CD4-positive, CD25-positive, alpha-beta regulatory T cell (primary cell): ENCODE measurements at regions not wholly inside any gene's neighbourhood (a gene's known extent, or its start where the extent isn't known, plus 50 kb on each side); places are given as distances from the start of the nearest gene placed in this dataset.
A peak's percentile ranks its signal among the peaks of the same experiment; 100 is the strongest.

ENCODE experiments used
- ATAC-seq, 2 donors: fragments of 150-1000 bp; cut with Tn5 transposase; one replicate each; pipeline ENCODE4 v1.10.0; 2021; ENCODE audit warnings: low read depth in 2 of 2, moderate number of reproducible peaks in 2 of 2, moderate library complexity in 1 of 2
- DNase-seq, 3 donors: peaks; one replicate each; pipeline versions ENCODE4 v3.0.0 to v3.0.0-alpha.2; 2012 to 2022; ENCODE audit warnings: mixed read lengths in 1 of 3
- H3K27ac ChIP-seq: one replicate; pipeline ENCODE4 v1.7.0; 2013; ENCODE audit warnings: mild to moderate bottlenecking, low read length; ENCODE audit not compliant: insufficient read depth, poor library complexity, severe bottlenecking
- H3K27me3 ChIP-seq: one replicate; pipeline ENCODE4 v1.7.0; 2013; ENCODE audit warnings: low read length; ENCODE audit not compliant: control insufficient read depth, insufficient read depth
- H3K36me3 ChIP-seq: one replicate; pipeline ENCODE4 v1.7.0; 2013; ENCODE audit warnings: mild to moderate bottlenecking, low read length, moderate library complexity; ENCODE audit not compliant: control insufficient read depth, insufficient read depth
- H3K4me1 ChIP-seq: 2 replicates; pipeline ENCODE4 v1.7.0; 2013; ENCODE audit warnings: mild to moderate bottlenecking, low read length; ENCODE audit not compliant: insufficient read depth, control insufficient read depth, poor library complexity, severe bottlenecking
- H3K4me3 ChIP-seq: one replicate; pipeline ENCODE4 v1.7.0; 2013; ENCODE audit warnings: low read depth, mild to moderate bottlenecking, low read length, moderate library complexity
- H3K9me3 ChIP-seq, 2 experiments: 1 replicate in 1 of 2; 2 replicates in 1 of 2; pipeline ENCODE4 v1.7.0; 2013; ENCODE audit warnings: low read length in 2 of 2, mild to moderate bottlenecking in 1 of 2, moderate library complexity in 1 of 2; ENCODE audit not compliant: control insufficient read depth in 2 of 2
- H3K27ac Mint-ChIP-seq, 3 donors: one replicate each; pipeline ENCODE4 v1.8.0; 2020 to 2022; ENCODE audit warnings: mild to moderate bottlenecking in 3 of 3, mixed read lengths in 3 of 3, moderate library complexity in 2 of 3
- H3K27me3 Mint-ChIP-seq: one replicate; pipeline ENCODE4 v1.8.0; 2022; ENCODE audit warnings: mild to moderate bottlenecking, mixed read lengths
- H3K36me3 Mint-ChIP-seq: one replicate; pipeline ENCODE4 v1.8.0; 2020; ENCODE audit warnings: mixed read lengths
- H3K4me1 Mint-ChIP-seq, 4 donors: one replicate each; pipeline ENCODE4 v1.8.0; 2020 to 2022; ENCODE audit warnings: mixed read lengths in 4 of 4, mild to moderate bottlenecking in 1 of 4
- H3K4me3 Mint-ChIP-seq, 4 donors: one replicate each; pipeline ENCODE4 v1.8.0; 2020 to 2022; ENCODE audit warnings: mild to moderate bottlenecking in 4 of 4, mixed read lengths in 4 of 4, moderate library complexity in 3 of 4
- H3K9me3 Mint-ChIP-seq, 7 donors: one replicate each; pipeline ENCODE4 v1.8.0; 2020 to 2022; ENCODE audit warnings: mixed read lengths in 7 of 7, mild to moderate bottlenecking in 3 of 7, moderate library complexity in 2 of 7

DNA sequence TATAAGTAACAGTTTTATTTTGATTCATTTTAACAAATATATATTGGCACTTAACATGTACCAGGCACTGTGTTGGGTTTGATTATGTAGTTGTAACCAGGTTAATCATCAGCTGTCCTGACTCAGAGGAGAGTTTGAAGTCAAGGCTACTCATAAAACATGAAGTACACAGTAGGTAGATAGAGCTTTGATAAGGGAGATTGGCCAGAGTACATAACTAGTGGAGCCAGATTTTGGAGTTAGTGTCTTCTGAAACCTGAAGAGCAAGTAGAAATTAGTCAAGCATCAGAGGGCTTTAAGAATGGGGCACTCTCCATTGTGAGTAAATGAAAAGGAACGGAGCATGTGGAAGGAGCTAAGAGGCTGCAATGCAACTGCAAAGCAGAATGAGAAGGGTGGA, 333.9 kb downstream of the RFC3 start:
- Histone ChIP-seq H3K36me3 (no peaks in the 10 kb centered on the region), H3K27me3 (peaks cover 2% of the 10 kb centered on the region), H3K4me3 (no peak overlapping the region), H3K27ac (no peak overlapping the region), H3K9me3 (no peaks in the 10 kb centered on the region), H3K4me1 (no peaks in the 10 kb centered on the region)
- Mint-ChIP-seq H3K36me3 (no peaks in the 10 kb centered on the region), H3K27me3 (peaks cover 5% of the 10 kb centered on the region), H3K4me1 (peaks cover 0 to 5% (median 3%) of the 10 kb centered on the region in 4 donors), H3K4me3 (no peak overlapping the region), H3K27ac (no peak overlapping the region), H3K9me3 (peaks cover 0 to 8% (median 0%) of the 10 kb centered on the region in 7 donors)
- DNase-seq, result no peak
- no peak for ATAC-seq

DNA sequence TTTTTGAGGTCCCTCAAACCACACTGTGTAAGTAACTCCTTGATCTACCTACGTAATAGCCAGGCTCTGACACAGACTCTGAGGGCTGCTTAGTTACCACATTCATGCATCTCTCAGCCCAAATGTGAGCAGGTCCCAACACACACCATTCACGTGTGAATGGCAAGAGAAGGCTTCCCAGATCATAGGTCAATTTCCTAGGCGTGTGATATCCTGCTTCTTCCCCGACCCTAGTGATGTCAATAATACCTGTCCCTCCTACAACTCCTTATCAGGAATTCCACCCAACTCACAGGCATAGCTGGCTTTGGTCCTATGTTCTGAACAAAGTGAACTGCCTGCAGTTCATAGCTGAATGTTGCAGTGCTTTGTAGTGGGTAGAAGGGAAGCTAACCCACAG, 334.5 kb downstream of the RFC3 start:
- H3K36me3 Mint-ChIP-seq, result no peaks in the 10 kb centered on the region
- Histone ChIP-seq H3K9me3 (no peaks in the 10 kb centered on the region), H3K4me1 (no peaks in the 10 kb centered on the region), H3K4me3 (no peak overlapping the region), H3K36me3 (no peaks in the 10 kb centered on the region), H3K27me3 (peaks cover 2% of the 10 kb centered on the region), H3K27ac (no peak overlapping the region)
- ATAC-seq (no peak), DNase-seq (no peak)
- H3K27ac Mint-ChIP-seq, result no peak overlapping the region
- no peak overlapping the region for H3K4me3 Mint-ChIP-seq
- H3K27me3 Mint-ChIP-seq, result peaks cover 5% of the 10 kb centered on the region
- H3K9me3 Mint-ChIP-seq, result peaks cover 0 to 8% (median 0%) of the 10 kb centered on the region in 7 donors
- peaks cover 4 to 5% (median 5%) of the 10 kb centered on the region in 4 donors for H3K4me1 Mint-ChIP-seq

DNA sequence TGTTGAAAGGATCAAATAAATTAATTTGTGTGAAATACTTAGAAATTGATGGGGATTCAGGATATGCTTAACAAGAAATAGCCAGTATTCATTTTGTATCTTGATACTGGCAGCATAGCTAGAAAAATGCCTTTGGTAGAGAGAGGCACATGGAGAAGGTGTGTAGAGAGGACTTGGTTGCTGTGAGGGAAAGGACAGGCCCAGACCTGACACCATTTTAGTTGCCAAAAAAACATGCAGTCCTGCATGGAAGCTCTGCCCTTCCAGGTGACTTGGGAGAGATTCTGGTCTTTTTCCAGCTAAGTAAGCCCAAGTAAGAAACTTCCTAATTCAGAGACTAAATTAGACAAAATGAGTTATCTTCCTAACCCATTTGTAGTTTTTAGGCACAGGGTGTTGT, 335.0 kb downstream of the RFC3 start:
- peaks cover 0 to 8% (median 0%) of the 10 kb centered on the region in 7 donors for H3K9me3 Mint-ChIP-seq
- DNase-seq (no peak), ATAC-seq (no peak)
- peaks cover 1% of the 10 kb centered on the region for H3K27me3 Mint-ChIP-seq
- no peaks in the 10 kb centered on the region for H3K36me3 Mint-ChIP-seq
- Histone ChIP-seq H3K27me3 (peaks cover 2% of the 10 kb centered on the region), H3K4me1 (no peaks in the 10 kb centered on the region), H3K36me3 (no peaks in the 10 kb centered on the region), H3K4me3 (no peak overlapping the region), H3K9me3 (no peaks in the 10 kb centered on the region), H3K27ac (no peak overlapping the region)
- peaks cover 4 to 5% (median 5%) of the 10 kb centered on the region in 4 donors for H3K4me1 Mint-ChIP-seq
- no peak overlapping the region for H3K4me3 Mint-ChIP-seq
- no peak overlapping the region for H3K27ac Mint-ChIP-seq

DNA sequence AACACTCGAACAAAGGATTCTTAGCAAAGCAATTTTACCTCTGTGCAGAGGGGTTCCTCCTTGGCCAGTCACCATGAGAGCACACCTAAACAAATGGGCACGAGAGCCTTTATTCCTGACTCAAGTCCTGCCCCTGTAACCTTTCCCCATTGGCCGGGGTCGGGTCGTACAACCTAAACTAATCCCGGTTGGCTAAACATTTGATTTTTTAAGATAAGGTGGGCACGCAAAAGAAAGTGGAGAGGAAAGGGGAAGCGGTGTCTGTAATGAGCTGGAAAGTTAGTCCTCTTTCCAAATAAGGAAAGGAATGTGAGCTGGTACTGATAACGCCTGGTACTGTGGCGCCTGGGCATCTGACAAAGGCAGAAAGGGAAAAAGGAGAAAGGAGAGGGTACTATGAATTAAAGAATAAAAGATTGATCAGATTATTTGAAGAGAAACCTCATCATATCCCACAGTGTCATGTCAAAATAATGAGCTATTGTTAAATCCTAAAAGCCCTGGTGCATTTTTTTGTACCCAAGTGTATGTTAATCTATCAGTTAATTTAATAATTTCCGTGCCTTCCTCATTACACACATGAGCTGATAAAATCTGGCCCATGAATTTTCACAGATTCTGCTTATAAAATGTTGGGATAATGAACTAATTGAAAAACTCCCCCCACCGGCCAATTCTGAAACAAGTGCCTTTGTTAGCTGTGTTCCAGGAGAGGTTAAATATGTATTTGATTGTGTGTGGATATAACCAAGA, 335.7 kb downstream of the RFC3 start:
- Mint-ChIP-seq H3K36me3 (no peaks in the 10 kb centered on the region), H3K4me1 (peaks cover 4 to 5% (median 5%) of the 10 kb centered on the region in 4 donors), H3K27ac (no peak overlapping the region), H3K9me3 (peaks cover 0 to 10% (median 0%) of the 10 kb centered on the region in 7 donors), H3K4me3 (no peak overlapping the region), H3K27me3 (no peaks in the 10 kb centered on the region)
- Histone ChIP-seq H3K4me3 (no peak overlapping the region), H3K9me3 (no peaks in the 10 kb centered on the region), H3K27me3 (no peaks in the 10 kb centered on the region), H3K4me1 (no peaks in the 10 kb centered on the region), H3K27ac (no peak overlapping the region), H3K36me3 (no peaks in the 10 kb centered on the region)
- no peak for ATAC-seq
- DNase-seq, result no peak

DNA sequence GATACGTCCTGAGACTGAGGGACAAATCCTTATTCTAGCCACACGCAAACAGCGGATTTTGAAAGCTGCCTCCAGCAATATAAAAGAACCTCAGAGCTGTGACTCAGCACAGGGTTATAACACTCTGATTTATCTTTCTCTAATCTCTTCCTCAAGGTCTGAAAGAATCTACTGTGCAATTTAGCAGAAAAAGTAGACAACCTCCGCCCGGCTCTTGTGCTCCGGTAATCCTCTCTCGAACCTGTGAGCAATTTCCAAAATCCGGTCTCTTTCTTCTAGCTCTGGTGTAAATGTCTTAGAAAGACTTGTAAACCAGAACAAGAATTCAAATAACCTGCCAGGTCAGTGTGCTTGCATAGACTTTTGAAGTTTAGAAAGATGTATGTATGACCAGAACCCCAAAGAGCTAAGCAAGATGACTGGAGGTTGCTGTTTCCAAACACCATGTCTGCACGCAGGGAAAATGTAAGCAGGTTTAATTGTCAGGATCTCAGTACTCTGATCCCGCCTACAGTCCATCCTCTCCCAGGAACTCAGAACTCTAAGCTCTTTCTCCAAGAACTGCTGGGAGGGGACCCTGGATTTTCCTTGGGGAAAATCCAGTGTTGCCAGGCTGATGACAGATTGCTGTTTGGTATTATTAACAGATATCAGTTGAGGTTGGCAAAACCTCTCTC, 338.1 kb downstream of the RFC3 start:
- Histone ChIP-seq H3K36me3 (no peaks in the 10 kb centered on the region), H3K9me3 (no peaks in the 10 kb centered on the region), H3K27me3 (no peaks in the 10 kb centered on the region), H3K4me1 (no peaks in the 10 kb centered on the region), H3K27ac (no peak overlapping the region), H3K4me3 (peak overlapping the region; percentile 7)
- no peaks in the 10 kb centered on the region for H3K27me3 Mint-ChIP-seq
- peaks cover 4 to 5% (median 5%) of the 10 kb centered on the region in 4 donors for H3K4me1 Mint-ChIP-seq
- H3K36me3 Mint-ChIP-seq, result no peaks in the 10 kb centered on the region
- DNase-seq, result no peak
- peaks cover 0 to 12% (median 2%) of the 10 kb centered on the region in 7 donors for H3K9me3 Mint-ChIP-seq
- ATAC-seq, result no peak
- peak overlapping the region in 1 of 4 donors; percentile 29 for H3K4me3 Mint-ChIP-seq
- H3K27ac Mint-ChIP-seq, result no peak overlapping the region

DNA sequence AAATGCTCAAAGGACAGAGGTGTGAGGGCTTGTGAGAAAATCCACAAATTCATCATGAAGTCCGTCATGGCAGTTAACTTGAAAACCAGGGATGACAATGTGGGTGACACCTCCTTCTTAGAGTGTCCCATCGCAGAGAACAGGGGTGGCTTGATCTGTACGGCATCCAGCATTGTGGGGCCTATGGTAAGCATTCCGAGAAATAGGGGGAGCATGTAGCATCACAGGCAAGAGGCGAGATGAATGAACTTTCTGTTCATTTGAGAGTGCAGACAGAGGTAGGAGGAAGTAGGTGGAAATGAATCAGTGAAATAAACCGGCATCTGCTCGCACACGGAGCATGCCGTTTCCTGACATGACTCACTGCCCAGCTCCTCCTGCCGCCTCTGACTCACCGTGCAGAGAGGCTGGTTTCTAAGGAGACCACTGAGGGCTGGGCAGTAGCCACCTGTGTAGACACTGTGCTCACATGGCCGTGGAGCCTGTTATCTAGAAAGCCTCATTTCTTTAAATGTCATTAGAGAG, 339.0 kb downstream of the RFC3 start:
- DNase-seq (peak in 2 of 3 donors; percentile 6 to 71), ATAC-seq (peak; percentile 70)
- H3K27me3 ChIP-seq, result peaks cover 1% of the 10 kb centered on the region
- H3K36me3 Mint-ChIP-seq, result no peaks in the 10 kb centered on the region
- H3K36me3 ChIP-seq, result no peaks in the 10 kb centered on the region
- H3K27ac Mint-ChIP-seq, result peak overlapping the region in 2 of 3 donors; percentile 63 to 79
- H3K9me3 ChIP-seq, result no peaks in the 10 kb centered on the region
- H3K4me1 Mint-ChIP-seq, result peaks cover 4 to 5% (median 5%) of the 10 kb centered on the region in 4 donors
- no peak overlapping the region for H3K27ac ChIP-seq
- peak overlapping the region; percentile 42 for H3K4me3 ChIP-seq
- H3K27me3 Mint-ChIP-seq, result no peaks in the 10 kb centered on the region
- no peaks in the 10 kb centered on the region for H3K4me1 ChIP-seq
- H3K9me3 Mint-ChIP-seq, result peaks cover 0 to 6% (median 2%) of the 10 kb centered on the region in 7 donors
- H3K4me3 Mint-ChIP-seq, result peak overlapping the region in 3 of 4 donors; percentile 0 to 70 (median 63)

DNA sequence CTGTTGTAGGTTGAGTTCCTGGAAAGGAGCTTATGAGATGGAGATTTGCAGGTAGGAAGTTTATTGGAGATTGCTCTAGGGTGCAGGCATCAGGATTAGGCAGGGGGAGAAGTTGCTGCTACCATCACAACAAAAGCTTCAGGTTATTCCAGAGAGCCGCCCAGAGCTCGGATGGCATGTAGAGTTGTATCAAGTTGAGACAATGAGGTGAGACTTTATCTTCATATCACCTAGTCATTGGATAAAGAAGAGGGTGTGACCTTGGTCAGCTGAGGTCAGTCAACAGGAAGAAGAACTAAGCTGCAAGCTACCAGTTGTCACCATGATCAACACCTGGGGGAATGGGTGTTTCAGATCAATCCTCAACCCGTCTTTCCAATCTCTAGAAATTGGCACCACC, 342.0 kb downstream of the RFC3 start:
- no peak overlapping the region for H3K27ac ChIP-seq
- H3K4me3 ChIP-seq, result no peak overlapping the region
- H3K27me3 ChIP-seq, result peaks cover 1% of the 10 kb centered on the region
- H3K36me3 Mint-ChIP-seq, result no peaks in the 10 kb centered on the region
- ATAC-seq, result no peak
- no peak overlapping the region for H3K27ac Mint-ChIP-seq
- peaks cover 4 to 5% (median 5%) of the 10 kb centered on the region in 4 donors for H3K4me1 Mint-ChIP-seq
- no peaks in the 10 kb centered on the region for H3K27me3 Mint-ChIP-seq
- H3K36me3 ChIP-seq, result no peaks in the 10 kb centered on the region
- no peak overlapping the region for H3K4me3 Mint-ChIP-seq
- H3K9me3 Mint-ChIP-seq, result peaks cover 0 to 5% (median 1%) of the 10 kb centered on the region in 7 donors
- no peaks in the 10 kb centered on the region for H3K4me1 ChIP-seq
- DNase-seq, result no peak
- H3K9me3 ChIP-seq, result no peaks in the 10 kb centered on the region
